ENCODE measurements at regions not wholly inside any gene's neighbourhood (a gene's known extent, or its start where the extent isn't known, plus 50 kb on each side); places are given as distances from the start of the nearest gene placed in this dataset.
"Not testable (repeated sequence)": the region's sequence is repeated elsewhere in the genome, so short reads cannot be mapped to it uniquely, and the experiment has no call there.

- no peak for DNase-seq
Measured at GRCh38 chr11:71181566-71181965, 70.8 kb downstream of the SHANK2 start.

- DNase-seq = no peak
Measured at GRCh38 chr11:71180694-71181470, 71.5 kb downstream of the SHANK2 start.

GRCh38 chr11:71179877-71180605 lies 72.3 kb downstream of the SHANK2 start:
- DNase-seq = no peak

GRCh38 chr11:71178076-71178475 lies 74.3 kb downstream of the SHANK2 start:
- no peak for DNase-seq

GRCh38 chr11:71176812-71177211 lies 75.6 kb downstream of the SHANK2 start:
- DNase-seq = no peak

- no peak for DNase-seq
Measured at GRCh38 chr11:71173709-71174108, 78.7 kb downstream of the SHANK2 start.

GRCh38 chr11:71172680-71173079 lies 79.7 kb downstream of the SHANK2 start:
- no peak for DNase-seq

- DNase-seq = no peak
Measured at GRCh38 chr11:71171576-71171975, 80.8 kb downstream of the SHANK2 start.

GRCh38 chr11:71170624-71171423 lies 81.6 kb downstream of the SHANK2 start:
- no peak for DNase-seq

- DNase-seq = no peak
Measured at GRCh38 chr11:71169313-71169712, 83.1 kb downstream of the SHANK2 start.

- not testable (repeated sequence) for DNase-seq
Measured at GRCh38 chr11:71167814-71168213, 84.6 kb downstream of the SHANK2 start.

GRCh38 chr11:71165771-71166170 lies 86.6 kb downstream of the SHANK2 start:
- DNase-seq = no peak

GRCh38 chr11:71164621-71165020 lies 87.8 kb downstream of the SHANK2 start:
- no peak for DNase-seq

- no peak for DNase-seq
Measured at GRCh38 chr11:71164186-71164585, 88.2 kb downstream of the SHANK2 start.

- no peak for DNase-seq
Measured at GRCh38 chr11:71163371-71163770, 89.0 kb downstream of the SHANK2 start.

GRCh38 chr11:71158936-71159335 lies 93.4 kb downstream of the SHANK2 start:
- no peak for DNase-seq

GRCh38 chr11:71157676-71158075 lies 94.7 kb downstream of the SHANK2 start:
- DNase-seq = not testable (repeated sequence)

GRCh38 chr11:71156301-71156700 lies 96.1 kb downstream of the SHANK2 start:
- DNase-seq = no peak

- DNase-seq = no peak
Measured at GRCh38 chr11:71155846-71156245, 96.5 kb downstream of the SHANK2 start.

GRCh38 chr11:71154261-71154805 lies 98.0 kb downstream of the SHANK2 start:
- no peak for DNase-seq

- no peak for DNase-seq
Measured at GRCh38 chr11:71153005-71153390, 99.4 kb downstream of the SHANK2 start.

GRCh38 chr11:71152312-71153004 lies 99.9 kb downstream of the SHANK2 start:
- DNase-seq = not testable (repeated sequence)

GRCh38 chr11:71151561-71151960 lies 100.8 kb downstream of the SHANK2 start:
- DNase-seq = no peak
